Neural progenitor cell (in vitro differentiated cells): ENCODE measurements at regions not wholly inside any gene's neighbourhood (a gene's known extent, or its start where the extent isn't known, plus 50 kb on each side); places are given as distances from the start of the nearest gene placed in this dataset.

Experiments used
- DNase-seq: peaks from one replicate; pipeline ENCODE4 v3.0.0-alpha.2; 2016; ENCODE audit warnings: low spot score
- H2AFZ ChIP-seq: fragments of 200-600 bp; sonication (generic); replicated peaks from 2 replicates; pipeline ENCODE4 v1.6.1; 2016; ENCODE audit warnings: antibody characterized with exemption
- H3F3A ChIP-seq: fragments of 200-600 bp; sonication (generic); 2 replicates; pipeline ENCODE4 v1.6.1; 2016; ENCODE audit warnings: antibody characterized with exemption, low read depth
- H3K27ac ChIP-seq: fragments of 200-600 bp; sonication (generic); 2 replicates; pipeline ENCODE4 v1.5.1; 2016; ENCODE audit warnings: mild to moderate bottlenecking
- H3K27me3 ChIP-seq: fragments of 200-600 bp; sonication (generic); 2 replicates; pipeline ENCODE4 v1.6.1; 2016; ENCODE audit warnings: mild to moderate bottlenecking, moderate library complexity
- H3K36me3 ChIP-seq: fragments of 200-600 bp; sonication (generic); 2 replicates; pipeline ENCODE4 v1.5.1; 2016
- H3K4me1 ChIP-seq: fragments of 200-600 bp; sonication (generic); 2 replicates; pipeline ENCODE4 v1.6.1; 2016; ENCODE audit warnings: mixed run types
- H3K4me2 ChIP-seq: fragments of 200-600 bp; sonication (generic); 2 replicates; pipeline ENCODE4 v1.6.1; 2016
- H3K4me3 ChIP-seq: fragments of 200-600 bp; sonication (generic); 2 replicates; pipeline ENCODE4 v1.5.1; 2016
- H3K79me2 ChIP-seq: fragments of 200-600 bp; sonication (generic); 2 replicates; pipeline ENCODE4 v1.6.1; 2016; ENCODE audit warnings: low read depth
- H3K9ac ChIP-seq: fragments of 200-600 bp; sonication (generic); 2 replicates; pipeline ENCODE4 v1.6.1; 2016
- H3K9me3 ChIP-seq: fragments of 200-600 bp; sonication (generic); 2 replicates; pipeline ENCODE4 v1.5.1; 2016; ENCODE audit warnings: low read depth
- H4K20me1 ChIP-seq: fragments of 200-600 bp; sonication (generic); 2 replicates; pipeline ENCODE4 v1.6.1; 2016; ENCODE audit warnings: low read depth
- H3K27ac Mint-ChIP-seq: 3 replicates; pipeline ENCODE4 v1.8.0; 2021; ENCODE audit warnings: mixed read lengths
- H3K27me3 Mint-ChIP-seq: 2 replicates; pipeline ENCODE4 v1.8.0; 2022; ENCODE audit warnings: low read depth, mild to moderate bottlenecking, inconsistent platforms, moderate library complexity, mixed read lengths; ENCODE audit not compliant: insufficient read depth
- H3K36me3 Mint-ChIP-seq: 3 replicates; pipeline ENCODE4 v1.8.0; 2021; ENCODE audit warnings: mixed read lengths
- H3K4me1 Mint-ChIP-seq: 3 replicates; pipeline ENCODE4 v1.8.0; 2021; ENCODE audit warnings: mixed read lengths
- H3K4me3 Mint-ChIP-seq: 3 replicates; pipeline ENCODE4 v1.8.0; 2021; ENCODE audit warnings: mild to moderate bottlenecking, moderate library complexity, mixed read lengths
- H3K9me3 Mint-ChIP-seq: 3 replicates; pipeline ENCODE4 v1.8.0; 2020; ENCODE audit warnings: mixed read lengths
- CTCF ChIP-seq: fragments of 200-600 bp; sonication (generic); IDR thresholded peaks from 2 replicates; pipeline ENCODE4 v1.5.1; 2017; ENCODE audit warnings: antibody characterized with exemption, mild to moderate bottlenecking
- EZH2 ChIP-seq: fragments of 200-600 bp; sonication (generic); IDR thresholded peaks from 2 replicates; pipeline ENCODE4 v1.6.1; 2017; ENCODE audit warnings: antibody characterized with exemption, mild to moderate bottlenecking, moderate library complexity
- EZH2phosphoT487 ChIP-seq: fragments of 200-600 bp; sonication (generic); IDR thresholded peaks from 2 replicates; pipeline ENCODE4 v1.6.1; 2017; ENCODE audit warnings: antibody characterized with exemption

- no peaks in the 10 kb centered on the region for H3K36me3 Mint-ChIP-seq
- TF ChIP-seq EZH2phosphoT487 (no peak), CTCF (peak; percentile 34)
- H3K4me3 Mint-ChIP-seq = no peak overlapping the region
- no peak overlapping the region for H3K9ac ChIP-seq
- no peaks in the 10 kb centered on the region for H3K27me3 ChIP-seq
- H3K9me3 Mint-ChIP-seq = no peaks in the 10 kb centered on the region
- H3K27ac ChIP-seq = no peak overlapping the region
- H3K4me2 ChIP-seq = no peak overlapping the region
- no peaks in the 10 kb centered on the region for H3F3A ChIP-seq
- H4K20me1 ChIP-seq = no peaks in the 10 kb centered on the region
- DNase-seq = no peak
- H3K4me1 ChIP-seq = peaks cover 22% of the 10 kb centered on the region
- no peaks in the 10 kb centered on the region for H3K36me3 ChIP-seq
- no peaks in the 10 kb centered on the region for H3K79me2 ChIP-seq
- H3K9me3 ChIP-seq = no peaks in the 10 kb centered on the region
- no peak overlapping the region for H2AFZ ChIP-seq
- peaks cover 4% of the 10 kb centered on the region for H3K27me3 Mint-ChIP-seq
- H3K4me3 ChIP-seq = no peak overlapping the region
- peaks cover 10% of the 10 kb centered on the region for H3K4me1 Mint-ChIP-seq
- no peak overlapping the region for H3K27ac Mint-ChIP-seq
Measured at GRCh38 chr9:115226152-115226551, 108.2 kb upstream of the TNC start.

GRCh38 chr9:115229496-115229895 is 111.5 kb upstream of the TNC start:
- Histone ChIP-seq H3K9me3 (no peaks in the 10 kb centered on the region), H3K4me3 (no peak overlapping the region), H3K79me2 (no peaks in the 10 kb centered on the region), H3K4me2 (no peak overlapping the region), H4K20me1 (no peaks in the 10 kb centered on the region), H3K27ac (no peak overlapping the region), H3K4me1 (peaks cover 3% of the 10 kb centered on the region), H3F3A (no peaks in the 10 kb centered on the region), H3K36me3 (no peaks in the 10 kb centered on the region), H3K27me3 (no peaks in the 10 kb centered on the region), H3K9ac (no peak overlapping the region), H2AFZ (no peak overlapping the region)
- no peak overlapping the region for H3K4me3 Mint-ChIP-seq
- no peak for DNase-seq
- H3K27me3 Mint-ChIP-seq = peaks cover 9% of the 10 kb centered on the region
- H3K27ac Mint-ChIP-seq = no peak overlapping the region
- no peaks in the 10 kb centered on the region for H3K36me3 Mint-ChIP-seq
- H3K9me3 Mint-ChIP-seq = no peaks in the 10 kb centered on the region
- TF ChIP-seq EZH2phosphoT487 (no peak), CTCF (no peak), EZH2 (no peak)
- peaks cover 5% of the 10 kb centered on the region for H3K4me1 Mint-ChIP-seq

GRCh38 chr9:115230924-115231515 is 113.1 kb upstream of the TNC start:
- H3K27me3 ChIP-seq = no peaks in the 10 kb centered on the region
- DNase-seq = no peak
- Mint-ChIP-seq H3K27ac (no peak overlapping the region), H3K4me3 (no peak overlapping the region), H3K9me3 (no peaks in the 10 kb centered on the region), H3K27me3 (peaks cover 5% of the 10 kb centered on the region), H3K4me1 (peaks cover 2% of the 10 kb centered on the region), H3K36me3 (no peaks in the 10 kb centered on the region)
- TF ChIP-seq EZH2phosphoT487 (no peak), CTCF (no peak)
- H3K4me2 ChIP-seq = no peak overlapping the region
- H3K79me2 ChIP-seq = no peaks in the 10 kb centered on the region
- no peak overlapping the region for H3K27ac ChIP-seq
- no peaks in the 10 kb centered on the region for H3F3A ChIP-seq
- H3K36me3 ChIP-seq = no peaks in the 10 kb centered on the region
- peak overlapping the region; percentile 13 for H2AFZ ChIP-seq
- H3K9ac ChIP-seq = no peak overlapping the region
- H3K4me3 ChIP-seq = no peak overlapping the region
- H3K9me3 ChIP-seq = no peaks in the 10 kb centered on the region
- H4K20me1 ChIP-seq = no peaks in the 10 kb centered on the region
- H3K4me1 ChIP-seq = peaks cover 6% of the 10 kb centered on the region
